AG04450 (cell line): ENCODE measurements at regions not wholly inside any gene's neighbourhood (a gene's known extent, or its start where the extent isn't known, plus 50 kb on each side); places are given as distances from the start of the nearest gene placed in this dataset.

Source experiments
- CTCF ChIA-PET: fragments of 300-600, 350-600 bp; formaldehyde crosslinking; extraction: SDS; loops from one replicate; lab custom pipeline; 2022; ENCODE audit warnings: antibody characterized with exemption, inconsistent platforms; lab: Charles Lee
- POLR2A ChIA-PET: fragments of 350-600 bp; formaldehyde crosslinking; extraction: SDS; loops from one replicate; lab custom pipeline; 2021; ENCODE audit warnings: antibody characterized with exemption, inconsistent platforms; lab: Yijun Ruan, JAX
- DNase-seq: peaks from one replicate; pipeline ENCODE4 v3.0.0-alpha.2; 2011; ENCODE audit warnings: low read depth, low spot score
- H3K27ac ChIP-seq: one replicate; pipeline ENCODE4 v1.5.1; 2012; ENCODE audit warnings: low read depth, low read length, control low read depth
- H3K27me3 ChIP-seq: one replicate; pipeline ENCODE4 v1.6.0; 2012; ENCODE audit warnings: low read length; ENCODE audit not compliant: control insufficient read depth, insufficient read depth
- H3K4me3 ChIP-seq: 2 replicates; pipeline ENCODE4 v1.5.1; 2011; ENCODE audit warnings: mild to moderate bottlenecking, low read depth, low read length, control low read depth
- H3K9me3 ChIP-seq: 2 replicates; pipeline ENCODE4 v1.5.1; 2012; ENCODE audit warnings: low read length; ENCODE audit not compliant: control insufficient read depth, insufficient read depth
- TF ChIP-seq, protein P1 (sequence below): IDR thresholded peaks from 2 replicates; pipeline ENCODE4 v1.5.1; 2011; ENCODE audit warnings: low read depth, low read length, control low read depth, inconsistent platforms

DNA sequence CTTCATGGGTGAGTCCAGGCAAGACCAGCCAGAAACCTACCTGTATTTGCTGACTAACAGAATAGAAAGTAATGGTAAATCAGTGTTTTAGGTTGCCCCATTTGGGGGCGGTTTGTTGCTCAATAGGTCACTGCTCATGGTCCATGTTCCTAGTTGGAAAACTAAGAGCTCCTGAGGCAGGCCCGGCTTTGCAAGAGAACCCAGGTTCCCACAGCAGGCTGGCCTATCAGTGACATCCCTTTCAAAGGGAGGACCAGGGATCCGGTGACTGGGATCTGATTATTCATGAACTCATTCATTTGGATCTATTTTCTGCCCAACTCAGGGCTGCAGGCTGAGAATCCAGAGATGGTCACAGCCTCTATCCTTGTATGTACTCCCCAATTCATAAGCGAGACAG lies 163.9 kb downstream of the WNT7A start:
- TF ChIP-seq, protein P1, sequence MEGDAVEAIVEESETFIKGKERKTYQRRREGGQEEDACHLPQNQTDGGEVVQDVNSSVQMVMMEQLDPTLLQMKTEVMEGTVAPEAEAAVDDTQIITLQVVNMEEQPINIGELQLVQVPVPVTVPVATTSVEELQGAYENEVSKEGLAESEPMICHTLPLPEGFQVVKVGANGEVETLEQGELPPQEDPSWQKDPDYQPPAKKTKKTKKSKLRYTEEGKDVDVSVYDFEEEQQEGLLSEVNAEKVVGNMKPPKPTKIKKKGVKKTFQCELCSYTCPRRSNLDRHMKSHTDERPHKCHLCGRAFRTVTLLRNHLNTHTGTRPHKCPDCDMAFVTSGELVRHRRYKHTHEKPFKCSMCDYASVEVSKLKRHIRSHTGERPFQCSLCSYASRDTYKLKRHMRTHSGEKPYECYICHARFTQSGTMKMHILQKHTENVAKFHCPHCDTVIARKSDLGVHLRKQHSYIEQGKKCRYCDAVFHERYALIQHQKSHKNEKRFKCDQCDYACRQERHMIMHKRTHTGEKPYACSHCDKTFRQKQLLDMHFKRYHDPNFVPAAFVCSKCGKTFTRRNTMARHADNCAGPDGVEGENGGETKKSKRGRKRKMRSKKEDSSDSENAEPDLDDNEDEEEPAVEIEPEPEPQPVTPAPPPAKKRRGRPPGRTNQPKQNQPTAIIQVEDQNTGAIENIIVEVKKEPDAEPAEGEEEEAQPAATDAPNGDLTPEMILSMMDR = no peak
- Histone ChIP-seq H3K27ac (no peak overlapping the region), H3K27me3 (no peaks in the 10 kb centered on the region), H3K4me3 (no peak overlapping the region), H3K9me3 (peaks cover 3% of the 10 kb centered on the region; the same call in 1 of the 2 replicates)
- CTCF ChIA-PET = no interaction called here
- POLR2A ChIA-PET = no interaction called here
- no peak for DNase-seq

GRCh38 chr3:13715167-13715954 lies 164.5 kb downstream of the WNT7A start:
- ChIA-PET POLR2A (no interaction called here), CTCF (no interaction called here)
- no peak for DNase-seq
- Histone ChIP-seq H3K9me3 (peaks cover 3% of the 10 kb centered on the region; the same call in 1 of the 2 replicates), H3K4me3 (no peak overlapping the region), H3K27me3 (no peaks in the 10 kb centered on the region), H3K27ac (no peak overlapping the region)
- TF ChIP-seq, protein P1 = no peak

DNA sequence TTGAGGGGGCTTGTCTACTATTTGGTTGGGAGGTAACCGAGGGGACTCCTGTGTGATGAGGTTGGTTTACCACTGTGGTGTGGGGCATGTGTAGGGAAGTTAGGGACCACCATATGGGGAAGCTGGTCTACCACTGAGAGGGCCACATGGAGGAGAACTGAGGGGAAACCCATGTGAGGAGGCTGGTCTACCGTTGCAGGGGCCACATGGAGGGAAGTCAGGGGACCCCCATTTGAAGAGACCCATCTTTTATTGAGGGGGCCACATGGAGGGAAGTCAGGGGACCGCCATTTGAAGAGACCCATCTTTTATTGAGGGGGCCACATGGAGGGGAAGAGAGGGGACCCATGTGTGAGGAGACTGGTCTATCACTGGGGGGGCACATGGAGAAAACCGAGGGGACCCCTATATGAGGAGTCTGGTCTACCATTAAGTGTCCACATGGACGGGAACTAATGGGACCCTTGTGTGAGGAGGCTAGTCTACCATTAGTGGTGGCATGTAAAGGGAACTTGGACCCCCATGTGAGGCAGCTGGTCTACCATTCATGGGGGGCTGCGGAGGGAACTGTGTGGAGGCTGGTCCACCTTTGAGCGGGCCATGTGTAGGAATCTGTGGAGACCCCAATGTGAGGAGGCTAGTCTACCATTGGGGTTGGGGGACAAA lies 165.5 kb downstream of the FBLN2 start:
- DNase-seq = no peak
- no peak overlapping the region for H3K27ac ChIP-seq
- TF ChIP-seq, protein P1 = no peak
- ChIA-PET CTCF (no interaction called here), POLR2A (no interaction called here)
- no peaks in the 10 kb centered on the region for H3K27me3 ChIP-seq
- peaks cover 3% of the 10 kb centered on the region; the same call in 1 of the 2 replicates for H3K9me3 ChIP-seq
- H3K4me3 ChIP-seq = no peak overlapping the region

DNA sequence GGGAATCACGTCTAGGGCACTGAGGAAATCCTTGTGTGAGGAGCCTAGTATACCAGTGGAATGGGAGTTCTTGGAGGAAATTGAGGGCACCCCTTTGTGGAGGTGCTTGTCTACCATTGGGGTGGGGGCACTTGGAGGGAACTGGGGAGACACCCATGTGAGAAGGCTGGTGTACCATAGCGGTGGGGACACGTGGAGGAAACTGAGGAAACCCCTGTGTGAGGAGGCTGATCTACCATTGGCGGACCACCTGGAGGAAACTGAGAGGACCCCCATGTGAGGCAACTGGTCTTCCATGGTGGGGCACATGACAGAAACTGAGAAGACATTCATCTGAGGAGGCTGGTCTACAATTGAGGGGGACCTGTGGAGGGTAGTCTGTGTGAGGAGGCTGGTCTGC lies 164.5 kb downstream of the FBLN2 start:
- no peak overlapping the region for H3K4me3 ChIP-seq
- no peak overlapping the region for H3K27ac ChIP-seq
- POLR2A ChIA-PET = no interaction called here
- TF ChIP-seq, protein P1 = no peak
- no peak for DNase-seq
- no peaks in the 10 kb centered on the region for H3K27me3 ChIP-seq
- H3K9me3 ChIP-seq = peaks cover under 1% of the 10 kb centered on the region; the same call in 1 of the 2 replicates
- CTCF ChIA-PET = no interaction called here

DNA sequence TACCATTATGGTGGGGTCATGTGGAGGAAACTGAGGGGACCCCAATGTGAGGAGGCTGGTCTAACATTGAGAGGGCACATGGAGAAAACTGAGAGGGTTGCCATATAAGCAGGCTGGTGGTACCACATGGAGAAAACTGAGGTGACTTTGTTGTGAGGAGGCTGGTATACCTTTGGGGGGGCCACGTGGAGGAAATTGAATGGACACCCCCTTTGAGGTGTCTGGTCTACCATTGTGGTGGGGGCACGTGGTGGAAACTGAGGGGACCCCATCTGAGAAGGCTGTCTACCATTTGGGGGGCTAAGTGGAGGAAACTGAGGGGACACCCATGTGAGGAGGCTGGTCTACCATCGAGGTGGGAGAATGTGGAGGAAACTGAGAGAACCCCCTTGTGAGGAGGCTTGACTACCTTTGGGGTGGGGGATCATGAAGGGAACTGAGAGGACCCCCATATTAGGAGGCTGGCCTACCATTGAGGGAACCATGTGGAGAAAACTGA lies 163.8 kb downstream of the FBLN2 start:
- H3K9me3 ChIP-seq = no peaks in the 10 kb centered on the region
- no peak for DNase-seq
- ChIA-PET POLR2A (no interaction called here), CTCF (no interaction called here)
- H3K4me3 ChIP-seq = no peak overlapping the region
- H3K27ac ChIP-seq = no peak overlapping the region
- TF ChIP-seq, protein P1 = no peak
- H3K27me3 ChIP-seq = no peaks in the 10 kb centered on the region
